Activated CD8-positive, alpha-beta T cell treated with anti-CD3 and anti-CD28 coated beads for 36 hours (primary cell): ENCODE measurements at regions not wholly inside any gene's neighbourhood (a gene's known extent, or its start where the extent isn't known, plus 50 kb on each side); places are given as distances from the start of the nearest gene placed in this dataset.

ENCODE experiments used
- ATAC-seq: fragments of 200-7000 bp; cut with Tn5 transposase; one replicate; pipeline ENCODE4 v1.10.0; 2021; ENCODE audit warnings: mild to moderate bottlenecking, moderate library complexity
- CTCF ChIA-PET: fragments of 350-600 bp; sonication (Branson Sonifier 250); formaldehyde crosslinking; loops from one replicate; lab custom pipeline; 2021; ENCODE audit warnings: antibody characterized with exemption; lab: Charles Lee
- POLR2A ChIA-PET: fragments of 350-600 bp; sonication (Branson Sonifier 250); formaldehyde crosslinking; loops from one replicate; lab custom pipeline; 2021; ENCODE audit warnings: antibody characterized with exemption; lab: Charles Lee
- DNase-seq: peaks from one replicate; pipeline ENCODE4 v3.0.0-alpha.2; 2020
- H3K27ac Mint-ChIP-seq: one replicate; pipeline ENCODE4 v1.8.0; 2021; ENCODE audit warnings: mild to moderate bottlenecking, mixed read lengths
- H3K27me3 Mint-ChIP-seq: one replicate; pipeline ENCODE4 v1.8.0; 2021; ENCODE audit warnings: mixed read lengths
- H3K36me3 Mint-ChIP-seq: one replicate; pipeline ENCODE4 v1.8.0; 2021; ENCODE audit warnings: low read depth, mixed read lengths
- H3K4me1 Mint-ChIP-seq: one replicate; pipeline ENCODE4 v1.8.0; 2021; ENCODE audit warnings: low read depth, mixed read lengths
- H3K4me3 Mint-ChIP-seq: one replicate; pipeline ENCODE4 v1.8.0; 2021; ENCODE audit warnings: mild to moderate bottlenecking, moderate library complexity, mixed read lengths
- H3K9me3 Mint-ChIP-seq: one replicate; pipeline ENCODE4 v1.8.0; 2021; ENCODE audit warnings: mixed read lengths
- intact Hi-C: fragments of 100-400 bp; cut with micrococcal nuclease; formaldehyde crosslinking; loops from one replicate; pipeline ENCODE4 v1.10.0; 2022
- TF ChIP-seq, protein P1 (sequence below): fragments of 200-600 bp; IDR thresholded peaks from one replicate; pipeline ENCODE4 v1.8.0; 2022; ENCODE audit warnings: antibody characterized with exemption, mild to moderate bottlenecking

DNA sequence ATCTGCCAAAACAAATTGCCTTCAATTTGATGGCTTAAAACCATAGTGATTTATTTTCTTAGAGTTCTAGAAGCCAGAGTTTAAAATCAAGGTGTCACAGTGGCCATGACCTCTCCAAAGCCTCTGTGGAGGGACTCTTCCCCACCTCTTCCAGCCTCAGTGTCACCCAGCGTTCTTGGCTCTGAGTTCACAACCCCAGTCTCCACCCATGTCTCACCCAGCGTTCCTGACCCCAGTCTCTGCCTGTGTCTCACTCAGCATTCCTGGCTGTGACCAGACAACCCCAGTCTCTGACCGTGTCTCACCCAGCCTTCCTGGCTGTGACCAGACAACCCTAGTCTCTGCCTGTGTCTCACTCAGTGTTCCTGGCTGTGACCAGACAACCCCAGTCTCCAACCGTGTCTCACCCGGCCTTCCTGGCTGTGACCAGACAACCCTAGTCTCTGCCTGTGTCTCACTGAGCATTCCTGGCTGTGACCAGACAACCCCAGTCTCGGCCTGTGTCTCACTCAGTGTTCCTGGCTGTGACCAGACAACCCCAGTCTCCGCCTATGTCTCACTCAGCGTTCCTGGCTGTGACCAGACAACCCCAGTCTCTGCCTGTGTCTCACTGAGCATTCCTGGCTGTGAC lies 299.3 kb downstream of the GALR1 start:
- Mint-ChIP-seq H3K27me3 (peaks cover 2% of the 10 kb centered on the region), H3K36me3 (no peaks in the 10 kb centered on the region), H3K27ac (no peak overlapping the region), H3K4me1 (no peaks in the 10 kb centered on the region), H3K4me3 (no peak overlapping the region), H3K9me3 (no peaks in the 10 kb centered on the region)
- no peak for ATAC-seq
- TF ChIP-seq, protein P1, sequence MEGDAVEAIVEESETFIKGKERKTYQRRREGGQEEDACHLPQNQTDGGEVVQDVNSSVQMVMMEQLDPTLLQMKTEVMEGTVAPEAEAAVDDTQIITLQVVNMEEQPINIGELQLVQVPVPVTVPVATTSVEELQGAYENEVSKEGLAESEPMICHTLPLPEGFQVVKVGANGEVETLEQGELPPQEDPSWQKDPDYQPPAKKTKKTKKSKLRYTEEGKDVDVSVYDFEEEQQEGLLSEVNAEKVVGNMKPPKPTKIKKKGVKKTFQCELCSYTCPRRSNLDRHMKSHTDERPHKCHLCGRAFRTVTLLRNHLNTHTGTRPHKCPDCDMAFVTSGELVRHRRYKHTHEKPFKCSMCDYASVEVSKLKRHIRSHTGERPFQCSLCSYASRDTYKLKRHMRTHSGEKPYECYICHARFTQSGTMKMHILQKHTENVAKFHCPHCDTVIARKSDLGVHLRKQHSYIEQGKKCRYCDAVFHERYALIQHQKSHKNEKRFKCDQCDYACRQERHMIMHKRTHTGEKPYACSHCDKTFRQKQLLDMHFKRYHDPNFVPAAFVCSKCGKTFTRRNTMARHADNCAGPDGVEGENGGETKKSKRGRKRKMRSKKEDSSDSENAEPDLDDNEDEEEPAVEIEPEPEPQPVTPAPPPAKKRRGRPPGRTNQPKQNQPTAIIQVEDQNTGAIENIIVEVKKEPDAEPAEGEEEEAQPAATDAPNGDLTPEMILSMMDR: no peak
- no peak for DNase-seq
- intact Hi-C loops: no loop called here
- ChIA-PET POLR2A (no interaction called here), CTCF (no interaction called here)

DNA sequence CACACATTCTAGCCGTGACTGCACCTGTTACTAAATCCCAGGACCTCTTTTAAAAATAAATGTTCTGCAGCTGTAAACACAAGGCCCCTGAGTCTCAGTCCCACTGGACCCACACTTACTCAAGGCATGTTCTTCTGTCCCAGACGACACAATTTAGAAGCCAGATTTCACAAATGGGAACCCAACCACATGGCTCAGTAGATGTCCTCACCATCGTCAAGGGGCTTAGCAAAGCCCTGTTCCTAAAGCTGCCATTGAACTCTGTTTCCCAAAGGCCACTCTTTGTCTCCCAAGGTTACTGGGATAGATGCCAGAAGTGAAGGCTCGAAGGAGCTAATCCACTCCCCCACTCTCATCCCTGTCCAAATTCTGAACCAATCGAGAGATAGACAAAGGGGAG lies 301.0 kb downstream of the GALR1 start:
- Mint-ChIP-seq H3K27ac (no peak overlapping the region), H3K36me3 (no peaks in the 10 kb centered on the region), H3K4me3 (no peak overlapping the region), H3K9me3 (no peaks in the 10 kb centered on the region), H3K27me3 (peaks cover 4% of the 10 kb centered on the region), H3K4me1 (no peaks in the 10 kb centered on the region)
- TF ChIP-seq, protein P1: no peak
- DNase-seq: no peak
- no peak for ATAC-seq
- ChIA-PET CTCF (no interaction called here), POLR2A (no interaction called here)
- intact Hi-C loops: no loop called here

DNA sequence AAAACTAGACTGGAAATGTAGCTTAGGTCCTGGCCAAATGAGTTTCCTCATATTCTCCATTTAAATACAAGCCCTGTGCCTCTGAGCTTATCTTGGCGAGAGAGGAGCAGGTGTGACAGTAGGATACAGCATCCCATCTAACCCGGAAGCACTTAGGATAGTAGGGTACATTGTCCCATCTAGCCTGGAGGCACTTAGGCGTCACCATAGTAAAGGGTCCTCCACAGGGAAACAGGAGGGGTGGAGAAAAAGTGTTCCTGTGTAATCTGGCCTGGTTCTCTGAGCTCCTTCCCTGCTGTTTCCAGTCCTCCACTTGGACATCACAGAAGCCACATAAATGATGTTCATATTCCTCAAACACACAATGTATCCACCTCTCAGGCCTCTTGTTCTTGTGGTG lies 301.4 kb downstream of the GALR1 start:
- no peaks in the 10 kb centered on the region for H3K9me3 Mint-ChIP-seq
- H3K27me3 Mint-ChIP-seq: peaks cover 4% of the 10 kb centered on the region
- no peak for ATAC-seq
- no peak overlapping the region for H3K4me3 Mint-ChIP-seq
- POLR2A ChIA-PET: no interaction called here
- no peak overlapping the region for H3K27ac Mint-ChIP-seq
- TF ChIP-seq, protein P1: no peak
- no peaks in the 10 kb centered on the region for H3K36me3 Mint-ChIP-seq
- CTCF ChIA-PET: no interaction called here
- intact Hi-C loops: no loop called here
- DNase-seq: no peak
- H3K4me1 Mint-ChIP-seq: no peaks in the 10 kb centered on the region

DNA sequence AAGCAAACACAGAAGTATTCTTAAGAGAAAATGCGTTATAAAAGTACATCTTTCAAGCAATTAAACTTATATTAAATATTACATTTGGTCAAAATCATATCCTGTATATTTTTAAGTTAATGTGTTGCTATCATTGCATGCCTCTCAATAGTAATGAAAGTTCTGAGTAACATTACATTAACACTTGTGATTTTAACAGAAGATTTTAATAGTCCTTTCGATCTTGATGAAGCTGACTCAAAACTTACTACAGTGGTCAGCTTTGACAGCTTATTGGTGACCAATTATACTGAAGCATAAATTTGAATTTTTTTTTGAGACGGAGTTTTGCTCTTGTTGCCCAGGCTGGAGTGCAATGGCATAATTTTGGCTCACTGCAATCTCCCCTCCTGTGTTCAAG lies 303.3 kb downstream of the GALR1 start:
- DNase-seq: no peak
- Mint-ChIP-seq H3K27me3 (peaks cover 4% of the 10 kb centered on the region), H3K4me1 (no peaks in the 10 kb centered on the region), H3K4me3 (no peak overlapping the region), H3K27ac (no peak overlapping the region), H3K9me3 (no peaks in the 10 kb centered on the region), H3K36me3 (no peaks in the 10 kb centered on the region)
- TF ChIP-seq, protein P1: no peak
- intact Hi-C loops: no loop called here
- ChIA-PET POLR2A (no interaction called here), CTCF (no interaction called here)
- ATAC-seq: no peak

DNA sequence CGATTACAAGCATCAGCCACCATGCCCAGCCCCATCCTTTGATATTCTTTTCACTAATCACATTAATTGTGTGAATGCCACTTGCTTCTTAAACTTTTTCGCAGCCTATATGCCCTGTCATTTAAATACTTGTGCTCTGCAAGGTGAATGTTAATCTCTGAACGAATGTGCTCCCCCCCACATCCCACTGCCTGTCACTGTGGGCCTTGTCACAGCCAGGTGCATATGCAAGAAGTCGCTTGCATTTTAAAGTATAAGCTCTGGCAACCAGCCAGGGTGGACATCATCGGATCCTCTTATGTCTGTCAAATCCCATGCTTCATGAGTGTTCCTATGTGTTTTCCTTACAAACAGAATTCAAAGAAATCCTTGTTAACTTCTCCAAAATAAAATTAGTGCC lies 304.4 kb downstream of the GALR1 start:
- H3K27me3 Mint-ChIP-seq: peaks cover 4% of the 10 kb centered on the region

More for the DNA sequence above, 304.4 kb downstream of the GALR1 start:
- ATAC-seq (no peak), DNase-seq (no peak)
- ChIA-PET POLR2A (no interaction called here), CTCF (no interaction called here)
- TF ChIP-seq, protein P1: no peak
- Mint-ChIP-seq H3K36me3 (no peaks in the 10 kb centered on the region), H3K9me3 (no peaks in the 10 kb centered on the region), H3K4me3 (no peak overlapping the region), H3K4me1 (no peaks in the 10 kb centered on the region), H3K27ac (no peak overlapping the region)
- intact Hi-C loops: no loop called here
